GM12891 (cell line): ENCODE measurements at regions not wholly inside any gene's neighbourhood (a gene's known extent, or its start where the extent isn't known, plus 50 kb on each side); places are given as distances from the start of the nearest gene placed in this dataset.

Experiments
- POLR2A ChIP-seq: IDR thresholded peaks from 2 replicates; pipeline ENCODE4 v1.6.1; 2011; ENCODE audit warnings: low read depth, low read length, control low read depth
- POLR2AphosphoS5 ChIP-seq: IDR thresholded peaks from 2 replicates; pipeline ENCODE4 v1.6.1; 2011; ENCODE audit warnings: low read depth, low read length, control low read depth
- POU2F2 ChIP-seq: IDR thresholded peaks from 2 replicates; pipeline ENCODE4 v1.6.1; 2011; ENCODE audit warnings: low read depth, mild to moderate bottlenecking, control low read depth, low read length, moderate library complexity
- TAF1 ChIP-seq: IDR thresholded peaks from 2 replicates; pipeline ENCODE4 v1.6.1; 2011; ENCODE audit warnings: low read depth, low read length, control low read depth

GRCh38 chr6:3557336-3557735, 100.5 kb upstream of the SLC22A23 start:
- TF ChIP-seq TAF1 (no peak), POLR2A (no peak), POLR2AphosphoS5 (no peak), POU2F2 (no peak)
